ENCODE measurements at regions not wholly inside any gene's neighbourhood (a gene's known extent, or its start where the extent isn't known, plus 50 kb on each side); places are given as distances from the start of the nearest gene placed in this dataset.

DNA sequence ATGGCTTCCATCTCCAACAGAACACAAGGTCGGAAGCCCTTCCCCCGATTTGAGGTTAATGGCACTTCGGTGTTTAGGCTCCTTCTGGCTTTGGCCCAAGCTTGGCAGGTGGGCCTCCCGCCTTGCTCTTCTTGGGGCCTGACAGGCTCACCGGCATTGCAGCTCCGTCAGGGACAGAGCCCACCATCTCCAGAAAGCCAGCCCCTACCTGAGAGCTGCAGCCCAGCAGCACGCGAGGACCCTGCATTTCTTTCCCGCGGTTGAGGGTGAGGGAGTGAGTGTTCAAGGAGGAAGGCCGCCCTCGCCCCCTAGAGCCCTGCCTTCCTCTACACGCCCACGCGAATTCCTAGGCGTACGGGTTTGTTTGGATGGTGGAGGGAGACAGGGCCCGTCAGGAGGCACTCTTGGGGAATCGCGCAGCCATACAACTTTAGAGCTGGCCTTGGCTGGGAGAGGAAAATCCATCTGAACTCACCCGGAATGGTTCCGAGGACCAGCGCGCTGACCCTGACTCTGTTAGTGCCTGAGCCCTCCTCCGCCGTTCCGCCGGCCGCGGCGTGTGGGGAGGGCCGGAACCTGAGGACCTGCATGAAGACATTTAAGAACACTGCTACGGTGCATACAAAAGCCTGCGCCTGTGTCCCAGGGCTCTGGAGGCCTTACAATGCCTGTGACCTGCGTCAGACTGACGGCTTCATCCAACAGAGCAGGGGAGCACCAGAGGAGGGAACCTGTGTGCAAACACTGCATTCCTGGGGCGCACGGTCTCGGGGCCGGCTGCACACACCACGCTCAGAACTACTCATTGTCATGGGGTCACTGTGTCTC, 73.8 kb downstream of the MRPL36 start:
- no peak for TF ChIP-seq EZH2phosphoT487 (IDR thresholded peaks at IDR 0.05; ENCODE audit: borderline replicate concordance)
- TF ChIP-seq, protein P1, sequence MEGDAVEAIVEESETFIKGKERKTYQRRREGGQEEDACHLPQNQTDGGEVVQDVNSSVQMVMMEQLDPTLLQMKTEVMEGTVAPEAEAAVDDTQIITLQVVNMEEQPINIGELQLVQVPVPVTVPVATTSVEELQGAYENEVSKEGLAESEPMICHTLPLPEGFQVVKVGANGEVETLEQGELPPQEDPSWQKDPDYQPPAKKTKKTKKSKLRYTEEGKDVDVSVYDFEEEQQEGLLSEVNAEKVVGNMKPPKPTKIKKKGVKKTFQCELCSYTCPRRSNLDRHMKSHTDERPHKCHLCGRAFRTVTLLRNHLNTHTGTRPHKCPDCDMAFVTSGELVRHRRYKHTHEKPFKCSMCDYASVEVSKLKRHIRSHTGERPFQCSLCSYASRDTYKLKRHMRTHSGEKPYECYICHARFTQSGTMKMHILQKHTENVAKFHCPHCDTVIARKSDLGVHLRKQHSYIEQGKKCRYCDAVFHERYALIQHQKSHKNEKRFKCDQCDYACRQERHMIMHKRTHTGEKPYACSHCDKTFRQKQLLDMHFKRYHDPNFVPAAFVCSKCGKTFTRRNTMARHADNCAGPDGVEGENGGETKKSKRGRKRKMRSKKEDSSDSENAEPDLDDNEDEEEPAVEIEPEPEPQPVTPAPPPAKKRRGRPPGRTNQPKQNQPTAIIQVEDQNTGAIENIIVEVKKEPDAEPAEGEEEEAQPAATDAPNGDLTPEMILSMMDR (conservative IDR thresholded peaks at IDR 0.05; ENCODE audit: low read length), result no peak
